GM21447 (cell line): ENCODE measurements at regions not wholly inside any gene's neighbourhood (a gene's known extent, or its start where the extent isn't known, plus 50 kb on each side); places are given as distances from the start of the nearest gene placed in this dataset.
"Not testable (repeated sequence)": the region's sequence is repeated elsewhere in the genome, so short reads cannot be mapped to it uniquely, and the experiment has no call there.

Experiments
- ATAC-seq: cut with Tn5 transposase; IDR thresholded peaks from one replicate; pipeline ENCODE4 v1.9.1; 2021; ENCODE audit not compliant: unreplicated experiment

DNA sequence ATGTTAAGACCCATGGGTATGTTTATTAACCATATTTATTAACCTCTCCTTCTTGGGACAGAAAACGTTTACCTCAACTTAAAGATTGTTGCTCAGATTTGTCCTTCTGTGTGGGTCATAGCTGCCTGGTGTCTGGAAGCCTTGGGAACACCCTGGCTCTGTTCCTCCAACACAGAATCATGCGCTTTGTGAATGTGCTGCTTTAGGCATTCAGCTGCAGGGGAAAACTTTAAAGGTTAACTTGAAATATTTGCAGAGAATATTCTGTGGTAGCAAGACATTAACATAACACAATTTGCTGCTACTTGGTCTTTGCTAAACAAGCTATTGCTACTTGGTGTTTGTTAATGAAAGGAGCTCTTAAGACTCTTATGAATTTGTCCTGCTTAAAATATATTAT lies 50.5 kb upstream of the THOC3 start:
- not testable (repeated sequence) for ATAC-seq

DNA sequence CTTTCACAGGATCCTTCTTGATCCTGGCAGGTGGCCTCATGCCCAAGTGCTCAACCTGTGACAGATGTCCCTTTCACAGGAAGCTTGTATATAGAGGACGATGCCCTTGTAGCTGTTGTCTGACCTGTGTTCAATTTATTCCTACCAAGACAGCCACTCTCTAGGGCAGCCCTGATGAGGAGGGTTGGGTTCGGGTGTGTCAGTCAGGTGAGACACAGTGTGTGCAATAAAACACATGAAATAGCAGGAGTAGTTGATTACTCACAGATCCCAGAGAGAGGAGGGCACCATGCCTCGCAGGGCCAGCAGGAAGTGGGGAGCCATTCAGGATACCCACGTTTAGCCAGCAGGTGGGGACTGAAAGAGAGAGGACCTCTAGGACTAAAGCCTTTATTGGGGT lies 52.7 kb upstream of the THOC3 start:
- not testable (repeated sequence) for ATAC-seq

DNA sequence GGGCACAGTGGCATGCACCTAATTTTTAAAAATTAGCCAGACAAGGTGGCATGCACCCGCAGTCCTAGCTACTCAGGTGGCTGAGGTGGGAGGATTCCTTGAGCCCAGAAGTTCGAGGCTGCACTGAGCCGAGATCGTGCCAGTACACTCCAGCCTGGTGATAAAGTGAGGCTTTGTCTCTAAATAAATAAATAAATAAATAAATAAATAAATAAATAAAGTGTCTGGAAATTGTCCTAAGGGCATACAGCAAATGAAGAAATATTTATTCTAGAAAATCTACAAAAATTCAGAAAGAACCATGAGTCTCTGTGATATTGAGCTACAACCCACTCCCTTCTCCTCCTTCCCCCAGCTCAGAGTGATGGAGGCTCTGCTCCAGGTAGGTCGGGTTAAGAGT lies 55.4 kb upstream of the THOC3 start:
- not testable (repeated sequence) for ATAC-seq

DNA sequence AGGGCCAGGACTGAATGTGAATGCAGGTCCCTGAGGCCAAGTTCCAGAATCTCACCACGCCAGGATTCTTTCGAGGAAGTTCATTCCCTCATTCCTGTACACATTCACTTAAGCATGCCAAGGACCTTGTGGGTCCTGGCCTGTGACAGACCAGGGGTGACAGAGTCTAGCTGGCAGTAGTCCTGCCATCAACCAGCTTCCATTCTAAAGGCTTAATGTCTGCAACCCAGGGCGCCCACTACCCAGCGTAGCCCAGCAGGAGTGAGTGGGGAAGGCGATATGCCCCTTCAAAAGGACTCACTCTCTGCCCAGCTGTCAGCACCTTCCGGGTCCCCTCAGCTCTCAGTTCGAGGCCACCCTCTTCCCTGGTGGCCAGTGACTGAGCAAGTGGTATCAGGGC lies 61.3 kb upstream of the THOC3 start:
- ATAC-seq = not testable (repeated sequence)

DNA sequence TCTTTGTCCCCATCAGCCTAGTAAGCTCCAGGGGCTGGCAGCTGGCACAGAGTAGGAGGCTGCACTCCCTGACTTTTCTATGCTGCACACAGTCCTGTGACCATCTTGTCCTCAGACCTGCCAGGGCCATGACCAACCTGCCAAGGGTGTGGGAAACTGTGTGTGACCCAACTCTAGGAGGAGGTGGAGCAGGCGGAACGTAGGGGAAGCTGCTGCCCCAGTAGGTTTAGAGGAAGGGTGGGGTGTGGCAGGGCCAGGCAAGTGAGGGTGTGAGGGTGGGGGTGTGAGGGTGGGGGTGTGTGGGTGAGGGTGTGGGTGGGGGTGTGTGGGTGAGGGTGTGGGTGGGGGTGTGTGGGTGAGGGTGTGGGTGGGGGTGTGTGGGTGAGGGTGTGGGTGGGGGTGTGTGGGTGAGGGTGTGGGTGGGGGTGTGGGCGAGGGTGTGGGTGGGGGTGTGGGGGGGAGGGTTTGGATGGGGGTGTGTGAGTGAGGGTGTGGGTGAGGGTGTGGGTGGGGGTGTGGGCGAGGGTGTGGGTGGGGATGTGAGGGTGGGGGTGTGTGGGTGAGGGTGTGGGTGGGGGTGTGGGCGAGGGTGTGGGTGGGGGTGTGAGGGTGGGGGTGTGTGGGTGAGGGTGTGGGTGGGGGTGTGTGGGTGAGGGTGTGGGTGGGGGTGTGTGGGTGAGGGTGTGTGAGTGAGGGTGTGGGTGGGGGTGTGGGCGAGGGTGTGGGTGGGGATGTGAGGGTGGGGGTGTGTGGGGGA lies 62.4 kb upstream of the THOC3 start:
- not testable (repeated sequence) for ATAC-seq

DNA sequence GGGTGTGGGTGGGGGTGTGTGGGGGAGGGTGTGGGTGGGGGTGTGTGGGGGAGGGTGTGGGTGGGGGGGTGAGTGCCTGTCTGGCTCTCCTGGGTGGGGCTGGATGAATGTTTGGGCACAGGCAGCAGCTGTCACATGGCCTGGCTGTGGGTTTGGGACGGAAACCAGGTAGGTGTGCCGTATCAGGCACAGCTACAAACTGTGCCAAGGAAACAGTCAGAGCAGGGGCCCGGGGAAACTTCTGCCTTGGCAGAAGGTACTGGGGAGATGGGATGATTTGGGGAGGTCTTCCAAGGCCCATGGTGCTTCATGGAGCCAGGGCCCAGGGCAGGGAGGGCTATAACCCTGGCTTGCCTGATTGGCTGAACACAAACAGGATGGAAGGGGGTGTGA lies 63.0 kb upstream of the THOC3 start:
- ATAC-seq = not testable (repeated sequence)

DNA sequence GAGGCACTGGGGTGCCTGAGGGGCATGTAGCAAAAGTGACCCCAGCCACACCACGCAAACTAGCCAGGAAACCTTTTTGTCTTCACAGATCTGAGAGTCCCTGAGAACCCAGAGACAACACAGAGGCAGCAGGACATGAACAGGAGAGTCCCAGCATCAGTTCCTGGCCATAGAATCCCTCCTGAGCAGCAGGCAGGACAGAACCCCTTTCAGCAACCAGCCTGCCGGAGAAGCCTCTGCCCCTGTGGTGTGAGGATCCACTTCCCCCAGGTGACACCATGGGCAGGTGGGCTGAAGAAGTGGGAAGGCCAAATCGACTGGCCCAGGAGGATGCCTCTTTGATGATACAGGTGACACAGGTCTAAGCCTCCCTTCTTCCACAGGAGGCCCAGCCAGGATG lies 65.1 kb upstream of the THOC3 start:
- not testable (repeated sequence) for ATAC-seq

DNA sequence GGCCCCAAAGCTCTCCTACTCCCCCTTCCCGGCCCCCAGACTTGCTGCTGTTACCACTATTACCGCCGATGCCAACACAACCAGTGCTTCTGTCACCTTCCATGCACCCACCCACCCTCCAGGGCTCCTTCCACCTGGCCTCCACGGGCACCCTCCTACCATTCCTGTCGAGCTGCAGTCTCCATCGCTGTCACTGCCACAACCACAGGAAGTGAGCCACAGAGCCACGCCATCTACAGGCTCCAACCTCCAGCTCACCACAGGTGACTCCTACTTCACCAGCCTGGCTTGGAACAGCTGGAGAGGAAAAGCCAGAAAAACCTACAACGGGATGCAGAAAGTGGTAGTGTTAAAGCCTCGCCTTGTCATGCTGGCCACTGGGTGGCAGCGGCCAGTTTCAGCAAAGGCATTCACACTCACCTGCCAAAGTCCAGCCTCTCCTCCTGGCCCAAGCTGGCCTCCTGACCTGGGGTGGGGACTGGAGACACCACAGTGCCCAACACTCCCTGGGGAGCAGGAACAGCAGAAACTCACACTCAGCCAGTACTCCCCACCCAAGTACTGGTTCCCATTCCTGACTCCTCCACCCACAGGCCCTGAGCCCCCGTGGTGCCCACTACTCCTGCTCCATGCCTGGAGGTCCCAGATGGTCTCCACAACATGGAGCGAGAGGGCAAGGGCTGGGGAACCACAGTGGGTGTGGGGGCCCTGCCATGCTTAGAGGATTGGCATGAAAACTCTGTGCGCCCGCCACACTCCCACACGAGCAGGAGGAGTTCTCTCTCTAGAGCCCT lies 66.5 kb upstream of the THOC3 start:
- ATAC-seq = not testable (repeated sequence)

DNA sequence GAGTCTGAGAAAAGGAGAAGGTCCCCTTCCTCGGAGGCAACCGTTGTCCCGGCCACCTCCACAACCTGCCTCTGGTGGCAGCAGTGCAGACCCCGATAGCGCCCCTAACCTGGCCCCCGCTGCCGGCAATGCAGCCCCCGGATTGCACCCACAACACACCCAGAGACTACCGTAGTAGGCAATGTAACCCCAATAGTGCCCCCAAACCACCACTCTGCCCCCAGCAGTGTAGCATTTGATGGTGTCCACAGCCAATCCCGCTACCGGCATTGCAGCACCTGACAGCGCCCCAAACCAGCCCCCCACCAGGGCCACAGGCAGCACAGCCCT lies 67.1 kb upstream of the THOC3 start:
- not testable (repeated sequence) for ATAC-seq

DNA sequence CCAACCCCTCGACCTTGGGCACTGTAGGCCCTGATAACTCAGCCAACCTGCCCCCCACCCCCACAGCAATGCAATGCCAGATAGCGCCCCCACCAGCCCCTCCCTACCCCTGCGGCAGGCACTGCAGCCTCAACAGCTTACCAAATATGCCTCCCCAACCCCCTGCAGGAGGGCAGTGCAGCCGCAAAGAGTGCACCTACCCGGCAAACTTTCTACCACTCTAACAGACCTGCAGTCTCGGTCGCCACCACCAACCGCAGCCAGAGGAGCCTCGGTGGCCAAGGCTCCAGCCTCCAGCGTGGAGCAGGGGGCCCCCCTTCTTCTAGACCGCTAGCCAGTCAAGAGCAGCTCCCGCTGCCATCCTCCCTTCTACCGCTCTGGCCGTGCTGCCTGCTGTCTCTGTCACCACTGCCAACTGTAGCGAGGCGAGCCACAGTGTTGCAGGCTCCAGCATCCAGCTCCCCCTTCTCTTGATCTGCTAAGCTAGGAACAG lies 67.7 kb upstream of the THOC3 start:
- ATAC-seq = not testable (repeated sequence)

DNA sequence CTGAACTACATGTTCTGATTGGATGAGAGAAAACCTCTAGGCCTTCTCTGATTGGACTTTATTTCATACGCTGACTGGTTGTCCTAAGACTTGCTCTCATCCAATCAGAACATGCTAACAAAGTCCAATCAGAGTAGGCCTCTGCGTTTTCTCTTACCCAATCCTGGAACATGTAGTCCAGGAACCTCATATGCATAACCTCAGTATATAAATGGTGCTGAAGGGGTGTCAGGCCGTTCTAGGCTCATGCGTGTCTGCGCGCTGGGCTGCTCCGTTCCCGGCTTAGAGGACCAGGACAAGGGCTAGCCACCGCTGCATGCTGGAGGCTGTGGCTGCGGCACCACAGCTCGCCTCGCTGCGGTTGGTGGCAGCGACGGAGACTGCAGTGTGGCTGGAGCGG lies 68.3 kb upstream of the THOC3 start:
- ATAC-seq = not testable (repeated sequence)

DNA sequence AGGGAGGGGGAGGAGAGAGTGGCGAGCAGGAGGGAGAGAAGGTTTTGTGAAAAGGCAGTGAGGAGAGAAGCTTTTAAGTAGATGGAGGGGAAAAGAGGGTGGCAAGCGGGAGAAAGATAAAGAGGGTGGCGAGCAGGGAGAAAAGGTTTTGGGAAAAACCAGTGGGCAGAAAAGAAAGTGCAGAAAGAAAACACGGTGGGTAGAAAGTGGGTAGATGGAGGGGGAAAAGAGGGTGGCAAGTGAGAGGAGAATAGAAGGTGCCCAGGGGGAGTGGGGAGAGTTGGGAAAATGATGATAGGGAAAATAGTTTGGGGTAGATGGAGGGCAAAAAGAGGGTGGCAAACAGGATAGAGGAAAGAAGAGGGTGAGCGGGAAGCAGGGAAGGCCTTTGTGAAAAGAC lies 69.1 kb upstream of the THOC3 start:
- ATAC-seq = not testable (repeated sequence)

DNA sequence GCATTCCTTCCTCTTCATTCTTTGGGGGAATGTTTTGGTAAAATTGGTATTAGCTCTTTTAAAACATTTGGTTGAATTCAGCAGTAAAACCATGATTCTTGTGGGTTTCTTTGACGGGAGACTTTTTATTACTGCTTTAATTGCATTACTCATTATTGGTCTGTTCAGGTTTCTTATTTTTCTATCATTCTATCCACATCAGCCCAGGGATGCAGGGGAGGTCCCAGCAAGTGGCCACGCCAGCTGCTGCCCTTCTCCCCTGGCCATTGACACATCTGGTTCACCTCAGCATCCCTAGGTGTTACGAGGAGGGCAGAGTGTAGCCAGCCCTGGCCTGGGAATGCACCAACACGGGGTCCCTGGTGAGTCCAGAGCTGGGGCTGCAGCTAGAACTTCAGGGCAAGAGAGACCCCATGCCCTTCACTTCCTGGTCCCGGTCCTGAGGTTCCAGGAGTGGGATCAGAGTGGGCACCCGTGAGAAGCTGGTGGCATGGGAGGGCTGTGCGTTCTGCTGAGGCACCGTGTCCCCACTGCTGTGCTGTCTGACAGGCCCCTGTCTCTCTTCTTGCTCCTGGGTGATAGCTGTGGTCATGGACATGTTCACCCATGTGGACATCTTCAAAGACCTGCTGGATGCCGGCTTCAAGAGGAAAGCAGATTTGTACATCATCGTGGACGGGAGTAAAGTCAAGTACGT lies 72.1 kb upstream of the THOC3 start:
- not testable (repeated sequence) for ATAC-seq

DNA sequence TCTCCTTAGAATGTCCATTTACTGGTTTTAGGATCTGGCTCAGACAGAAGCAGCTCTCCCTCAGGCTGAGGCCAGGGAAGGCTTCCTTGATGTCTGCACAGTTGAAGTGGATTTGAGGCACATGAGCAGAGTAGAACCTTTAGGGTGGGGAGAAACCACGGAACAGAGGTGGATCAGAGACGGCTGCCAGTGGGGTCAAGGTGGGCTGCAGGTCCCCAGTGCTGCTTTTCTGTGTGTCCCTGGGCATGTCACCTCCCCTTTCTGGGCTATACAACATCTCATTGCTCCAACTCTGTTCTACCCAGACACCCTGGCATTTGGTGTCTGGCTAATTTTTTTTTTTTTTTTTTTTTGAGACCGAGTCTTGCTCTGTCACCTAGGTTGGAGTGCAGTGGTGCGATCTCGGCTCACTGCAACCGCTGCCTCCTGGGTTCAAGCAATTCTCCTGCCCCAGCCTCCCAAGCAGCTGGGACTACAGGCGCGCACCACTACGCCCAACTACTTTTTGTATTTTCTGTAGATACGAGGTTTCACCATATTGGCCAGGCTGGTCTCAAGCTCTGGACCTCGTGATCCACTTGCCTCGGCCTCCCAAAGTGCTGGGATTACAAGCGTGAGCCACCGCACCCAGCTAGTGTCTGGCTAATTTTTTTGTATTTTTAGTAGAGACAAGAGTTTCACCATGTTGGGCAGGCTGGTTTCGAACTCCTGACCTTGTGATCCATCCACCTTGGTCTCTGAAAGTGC lies 73.3 kb upstream of the THOC3 start:
- not testable (repeated sequence) for ATAC-seq

DNA sequence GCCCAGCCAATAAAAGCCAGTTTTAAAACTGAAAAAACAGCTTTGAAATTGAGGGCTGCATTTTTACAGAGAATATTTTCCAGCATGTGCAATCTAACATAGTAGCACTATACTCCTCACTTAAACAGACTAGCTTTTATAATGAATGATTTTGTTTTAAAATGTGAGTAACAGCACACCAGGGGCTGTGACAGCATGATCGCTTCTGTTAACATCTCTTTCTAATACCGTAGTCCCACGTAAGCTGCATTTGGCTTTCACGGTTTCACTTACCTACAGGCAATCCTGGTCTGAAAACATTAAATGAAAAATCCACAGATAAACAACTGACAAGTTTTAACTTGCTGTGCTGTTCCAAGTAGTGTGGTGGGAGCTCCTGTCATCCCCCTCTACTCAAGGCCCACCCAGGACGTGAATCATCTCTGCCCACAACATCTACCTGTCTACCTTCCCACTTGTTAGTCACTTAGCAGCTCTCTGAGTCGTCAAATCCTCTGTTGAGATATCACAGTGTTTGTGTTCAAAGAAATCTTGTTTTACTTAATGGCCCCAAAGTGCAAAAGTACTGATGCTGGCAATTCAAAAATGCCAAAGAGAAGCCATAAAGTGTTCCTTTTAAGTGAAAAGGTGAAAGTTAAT lies 74.0 kb upstream of the THOC3 start:
- ATAC-seq = not testable (repeated sequence)

DNA sequence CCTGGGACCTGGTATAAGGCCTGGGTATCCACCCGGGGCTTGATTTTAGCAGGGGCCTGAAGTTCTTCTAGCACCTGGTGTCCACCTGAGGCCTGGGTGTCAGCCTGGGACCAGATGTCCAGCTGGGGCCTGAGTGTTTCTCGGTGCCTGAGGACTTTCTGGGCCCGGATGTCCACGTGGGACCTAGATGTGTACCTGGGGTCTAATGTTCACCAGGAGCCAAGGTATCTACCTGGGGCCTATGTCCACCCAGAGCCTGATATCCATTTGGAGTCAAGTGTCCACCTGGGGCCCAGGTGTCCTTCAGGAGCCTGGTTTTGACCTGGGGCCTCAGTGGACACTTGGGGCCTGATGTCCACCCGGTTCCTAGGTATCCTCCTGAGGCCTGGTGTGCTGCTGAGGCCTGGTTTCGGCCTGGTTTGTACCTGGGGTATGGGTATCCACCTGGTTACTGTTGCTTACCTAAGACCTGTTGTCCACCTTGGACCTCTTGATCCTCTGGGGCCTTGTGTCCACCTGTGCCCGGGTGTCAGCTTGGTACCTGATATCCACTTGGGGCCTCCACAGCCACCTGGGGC lies 75.2 kb upstream of the THOC3 start:
- ATAC-seq = not testable (repeated sequence)

DNA sequence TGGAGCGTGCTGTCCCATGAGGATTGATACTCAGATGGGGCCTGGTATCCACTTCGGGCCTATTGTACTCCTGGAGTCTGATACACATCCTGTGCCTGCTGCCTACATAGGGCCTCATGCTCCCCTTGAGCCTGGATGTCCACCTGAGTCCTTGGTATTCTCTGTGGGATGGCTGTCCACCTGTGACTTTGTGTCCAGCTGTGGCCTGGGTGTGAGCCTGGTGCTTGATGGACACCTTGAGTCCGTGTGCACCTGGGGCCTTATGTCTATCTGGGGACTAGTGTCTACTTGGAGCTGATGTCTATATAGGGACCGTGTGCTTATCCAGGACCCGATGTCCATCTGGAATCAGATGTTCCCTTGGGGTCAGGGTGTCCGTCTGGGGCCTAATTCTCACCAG lies 75.9 kb upstream of the THOC3 start:
- ATAC-seq = not testable (repeated sequence)

DNA sequence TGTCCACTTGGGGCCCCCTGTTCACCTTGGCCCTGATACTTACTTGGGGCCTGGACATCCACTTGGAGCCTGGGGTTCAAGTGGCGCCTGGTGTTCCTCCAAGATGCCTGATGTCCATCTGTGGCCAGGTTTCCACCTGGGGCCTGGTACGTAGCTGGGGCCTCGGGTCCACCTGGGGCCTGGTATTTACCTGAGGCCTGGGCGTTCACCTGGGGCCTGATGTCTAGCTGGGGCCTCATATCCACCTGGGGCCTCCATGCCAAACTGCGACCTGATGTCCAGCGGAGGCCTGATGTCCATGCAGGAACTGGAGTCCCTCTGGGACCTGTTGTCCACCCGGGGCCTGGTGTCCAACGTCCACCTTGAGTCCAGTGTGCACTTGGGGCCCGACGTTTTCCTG lies 76.3 kb upstream of the THOC3 start:
- ATAC-seq = not testable (repeated sequence)

DNA sequence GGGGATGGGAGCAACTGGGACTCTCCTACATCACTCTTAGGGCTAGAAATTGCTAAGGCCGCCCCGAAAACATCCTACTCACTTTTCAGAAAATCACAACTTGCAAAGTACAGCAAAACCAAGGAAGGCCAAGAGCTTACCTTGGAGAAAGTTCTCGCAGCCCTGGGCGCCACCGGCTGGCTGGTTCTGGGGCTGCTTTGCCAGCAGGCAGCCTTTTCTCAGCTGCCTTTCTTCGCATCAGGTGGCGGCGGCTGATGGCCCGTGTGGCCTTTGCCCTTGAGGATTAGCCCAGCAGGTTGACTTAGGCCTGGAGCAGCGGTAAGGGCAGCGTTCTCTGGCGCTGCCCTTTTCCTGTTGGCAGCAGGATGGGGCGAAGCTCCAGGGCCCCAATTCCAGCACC lies 77.3 kb upstream of the THOC3 start:
- not testable (repeated sequence) for ATAC-seq

DNA sequence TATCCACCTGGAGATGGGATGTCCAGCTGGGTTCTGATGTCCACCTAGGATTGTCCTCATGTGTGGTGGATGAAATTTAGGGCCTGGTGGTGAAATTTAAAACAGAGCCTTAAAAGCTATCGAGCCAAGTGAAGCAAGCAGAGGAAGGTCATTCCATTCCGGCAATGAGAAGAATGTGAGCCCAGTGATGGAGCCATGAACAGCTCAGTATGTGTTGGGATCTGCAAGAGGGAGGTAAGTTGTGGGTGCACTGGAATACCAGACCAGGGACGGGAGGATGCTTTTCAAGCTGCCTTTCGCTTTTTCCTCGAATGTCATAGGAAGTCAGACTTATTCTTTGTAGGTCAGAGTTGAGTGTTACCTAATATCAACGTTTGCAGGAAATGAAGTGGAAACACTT lies 80.6 kb upstream of the THOC3 start:
- ATAC-seq = not testable (repeated sequence)
